ENCODE measurements at regions not wholly inside any gene's neighbourhood (a gene's known extent, or its start where the extent isn't known, plus 50 kb on each side); places are given as distances from the start of the nearest gene placed in this dataset.

- POLR2A ChIA-PET = no interaction called here
- TF ChIP-seq, protein P1, sequence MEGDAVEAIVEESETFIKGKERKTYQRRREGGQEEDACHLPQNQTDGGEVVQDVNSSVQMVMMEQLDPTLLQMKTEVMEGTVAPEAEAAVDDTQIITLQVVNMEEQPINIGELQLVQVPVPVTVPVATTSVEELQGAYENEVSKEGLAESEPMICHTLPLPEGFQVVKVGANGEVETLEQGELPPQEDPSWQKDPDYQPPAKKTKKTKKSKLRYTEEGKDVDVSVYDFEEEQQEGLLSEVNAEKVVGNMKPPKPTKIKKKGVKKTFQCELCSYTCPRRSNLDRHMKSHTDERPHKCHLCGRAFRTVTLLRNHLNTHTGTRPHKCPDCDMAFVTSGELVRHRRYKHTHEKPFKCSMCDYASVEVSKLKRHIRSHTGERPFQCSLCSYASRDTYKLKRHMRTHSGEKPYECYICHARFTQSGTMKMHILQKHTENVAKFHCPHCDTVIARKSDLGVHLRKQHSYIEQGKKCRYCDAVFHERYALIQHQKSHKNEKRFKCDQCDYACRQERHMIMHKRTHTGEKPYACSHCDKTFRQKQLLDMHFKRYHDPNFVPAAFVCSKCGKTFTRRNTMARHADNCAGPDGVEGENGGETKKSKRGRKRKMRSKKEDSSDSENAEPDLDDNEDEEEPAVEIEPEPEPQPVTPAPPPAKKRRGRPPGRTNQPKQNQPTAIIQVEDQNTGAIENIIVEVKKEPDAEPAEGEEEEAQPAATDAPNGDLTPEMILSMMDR (IDR thresholded peaks at IDR 0.05; ENCODE audit: control extremely low read depth, extremely low read depth, low read depth, missing control alignments) = no peak
- no peak for DNase-seq (ENCODE audit: extremely low spot score)
- CTCF ChIA-PET = interaction anchor here (1.8 kb wide), 1 partner anchor 11 kb away, joined by 6 read pairs; no protein-coding TSS in a partner anchor
Observed at GRCh38 chr4:87734084-87734483, 65.3 kb upstream of the IBSP start.

GRCh38 chr4:87734936-87735335 is 64.4 kb upstream of the IBSP start:
- POLR2A ChIA-PET = no interaction called here
- TF ChIP-seq, protein P1 (IDR thresholded peaks at IDR 0.05; ENCODE audit: control extremely low read depth, extremely low read depth, low read depth, missing control alignments) = no peak
- DNase-seq (ENCODE audit: extremely low spot score) = no peak
- CTCF ChIA-PET = interaction anchor here (1.8 kb wide), 1 partner anchor 12 kb away, joined by 6 read pairs; no protein-coding TSS in a partner anchor

DNA sequence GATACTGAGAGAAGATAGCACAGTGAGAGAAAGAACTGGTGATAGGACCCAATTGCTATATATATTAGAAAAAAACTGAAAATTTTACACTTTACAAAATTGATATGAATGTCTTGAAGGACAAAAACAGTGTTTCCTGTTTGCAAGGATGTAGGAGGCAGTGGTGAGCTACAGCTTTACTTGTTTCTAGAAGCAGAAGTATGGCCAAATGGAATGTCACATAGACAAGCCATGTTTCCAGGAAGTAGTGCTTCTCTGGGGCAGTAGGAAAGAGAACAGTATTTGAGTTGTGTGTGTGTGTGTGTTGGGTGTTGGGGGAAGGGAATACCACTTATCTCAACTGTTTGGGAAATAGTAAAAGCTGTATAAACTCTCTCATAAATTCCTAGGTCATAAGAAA is 60.9 kb upstream of the IBSP start:
- POLR2A ChIA-PET = no interaction called here
- no peak for DNase-seq (ENCODE audit: extremely low spot score)

GRCh38 chr4:87739494-87739893 is 59.9 kb upstream of the IBSP start:
- POLR2A ChIA-PET = no interaction called here
- TF ChIP-seq, protein P1 (IDR thresholded peaks at IDR 0.05; ENCODE audit: control extremely low read depth, extremely low read depth, low read depth, missing control alignments) = no peak
- CTCF ChIA-PET = interaction anchor here (1.3 kb wide), 1 partner anchor 8 kb away, joined by 3 read pairs; no protein-coding TSS in a partner anchor
- DNase-seq (ENCODE audit: extremely low spot score) = no peak

More for the DNA sequence above, 60.9 kb upstream of the IBSP start:
- TF ChIP-seq, protein P1 (IDR thresholded peaks at IDR 0.05; ENCODE audit: control extremely low read depth, extremely low read depth, low read depth, missing control alignments) = no peak
- CTCF ChIA-PET = interaction anchor here (1.3 kb wide), 1 partner anchor 9 kb away, joined by 3 read pairs; no protein-coding TSS in a partner anchor

DNA sequence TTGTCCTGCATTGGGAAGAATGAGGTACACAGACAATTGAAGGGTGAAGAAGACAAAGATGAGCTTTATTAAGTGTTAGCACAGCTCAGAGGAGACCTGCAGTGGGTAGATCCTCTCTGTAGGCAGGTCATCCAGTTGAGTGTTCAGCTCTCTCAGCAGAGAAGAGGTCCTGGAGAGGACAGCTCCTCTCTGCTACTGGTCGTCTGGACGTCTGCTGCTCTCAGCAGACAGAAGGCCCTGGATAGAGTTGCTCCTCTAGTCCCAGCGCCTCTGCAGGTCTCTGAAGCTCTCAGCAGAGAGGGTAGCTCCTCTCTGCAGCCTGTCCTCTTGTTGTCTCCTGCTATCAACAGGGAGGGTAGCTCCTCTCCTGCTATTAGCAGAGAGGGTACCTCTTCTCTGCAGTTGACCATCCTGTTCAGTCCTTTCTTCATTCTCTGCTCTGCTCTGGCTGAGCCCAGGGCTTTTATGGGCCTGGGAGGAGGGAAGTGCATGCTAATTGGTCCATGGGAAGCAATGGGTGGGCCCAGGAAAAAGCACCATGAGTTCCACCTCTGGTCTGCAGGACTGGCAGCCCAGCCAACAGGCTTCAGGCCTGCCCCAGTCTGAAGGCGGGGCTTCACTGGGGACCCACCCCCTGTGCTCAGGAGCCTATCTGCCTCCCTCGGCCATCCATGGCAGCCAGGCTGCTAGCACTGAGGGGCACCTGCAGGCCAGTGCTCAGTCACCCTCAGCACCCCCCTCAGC is 54.1 kb upstream of the IBSP start:
- POLR2A ChIA-PET = no interaction called here
- TF ChIP-seq, protein P1 (IDR thresholded peaks at IDR 0.05; ENCODE audit: control extremely low read depth, extremely low read depth, low read depth, missing control alignments) = no peak
- CTCF ChIA-PET = no interaction called here
- DNase-seq (ENCODE audit: extremely low spot score) = no peak

DNA sequence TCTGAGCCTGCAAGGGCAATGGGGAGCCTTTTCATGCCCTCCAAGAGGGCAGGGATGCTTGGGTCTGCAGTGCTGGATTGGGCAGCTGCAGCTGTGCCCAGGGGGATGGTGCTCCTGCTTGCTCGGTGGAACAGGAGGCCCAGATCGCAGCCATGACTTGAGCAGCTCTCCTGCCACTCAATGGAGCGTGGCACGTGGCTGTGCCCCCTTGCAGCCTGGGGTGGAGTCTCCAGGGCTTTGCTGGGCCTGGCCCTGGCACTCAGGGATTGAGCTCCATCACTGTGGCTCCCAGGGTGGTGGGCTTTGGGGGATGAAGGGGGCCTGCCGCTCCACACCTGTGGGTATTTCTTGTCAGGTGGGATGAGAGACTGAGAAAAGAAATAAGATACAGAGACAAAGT is 53.4 kb upstream of the IBSP start:
- ChIA-PET POLR2A (no interaction called here), CTCF (no interaction called here)
- TF ChIP-seq, protein P1 (IDR thresholded peaks at IDR 0.05; ENCODE audit: control extremely low read depth, extremely low read depth, low read depth, missing control alignments) = no peak
- DNase-seq (ENCODE audit: extremely low spot score) = no peak
